Keratinocyte (primary cell): ENCODE measurements at regions not wholly inside any gene's neighbourhood (a gene's known extent, or its start where the extent isn't known, plus 50 kb on each side); places are given as distances from the start of the nearest gene placed in this dataset.

ENCODE experiments used
- DNase-seq: peaks from one replicate; pipeline ENCODE4 v3.0.0-alpha.2; 2011; ENCODE audit warnings: low read depth, missing footprints, low spot score
- FAIRE-seq: peaks from 2 replicates; lab custom pipeline; 2011; peaks lifted over from hg19 to GRCh38; lab: Jason Lieb, UNC
- H2AFZ ChIP-seq: 2 replicates; pipeline ENCODE4 v1.6.0; 2012; ENCODE audit warnings: low read length, control low read depth, inconsistent platforms; ENCODE audit not compliant: control insufficient read depth
- H3K27ac ChIP-seq: 2 replicates; pipeline ENCODE4 v1.5.1; 2011; ENCODE audit warnings: low read length; ENCODE audit not compliant: control insufficient read depth, insufficient read depth
- H3K27me3 ChIP-seq: 3 replicates; pipeline ENCODE4 v1.6.0; 2011; ENCODE audit warnings: low read length; ENCODE audit not compliant: control insufficient read depth, insufficient read depth; ENCODE audit errors: extremely low read depth
- H3K36me3 ChIP-seq, 2 experiments: 2 replicates in 1 of 2; 3 replicates in 1 of 2; pipeline ENCODE4 v1.5.1; 2011; ENCODE audit warnings: low read length in 2 of 2, mild to moderate bottlenecking in 1 of 2; ENCODE audit not compliant: control insufficient read depth in 2 of 2, insufficient read depth in 2 of 2; ENCODE audit errors: extremely low read depth in 1 of 2
- H3K4me1 ChIP-seq: 3 replicates; pipeline ENCODE4 v1.5.1; 2011; ENCODE audit warnings: low read length; ENCODE audit not compliant: control insufficient read depth, insufficient read depth; ENCODE audit errors: extremely low read depth
- H3K4me2 ChIP-seq: 3 replicates; pipeline ENCODE4 v1.6.0; 2011; ENCODE audit warnings: low read depth, low read length; ENCODE audit not compliant: control insufficient read depth, insufficient read depth; ENCODE audit errors: extremely low read depth
- H3K4me3 ChIP-seq, 3 experiments: fragments of 200-600 bp in 1 of 3; sonication (generic) in 1 of 3; 2 replicates in 2 of 3; 3 replicates in 1 of 3; pipeline ENCODE4 v1.5.1; 2011 to 2016; ENCODE audit warnings: low read length in 3 of 3, mild to moderate bottlenecking in 3 of 3, control low read depth in 2 of 3, inconsistent platforms in 1 of 3, low read depth in 1 of 3, mixed read lengths in 1 of 3, mixed run types in 1 of 3, moderate library complexity in 1 of 3; ENCODE audit not compliant: control insufficient read depth in 2 of 3, insufficient read depth in 2 of 3; ENCODE audit errors: extremely low read depth in 1 of 3
- H3K79me2 ChIP-seq: 2 replicates; pipeline ENCODE4 v1.6.0; 2012; ENCODE audit warnings: low read length; ENCODE audit not compliant: control insufficient read depth, insufficient read depth
- H3K9ac ChIP-seq: 3 replicates; pipeline ENCODE4 v1.6.0; 2011; ENCODE audit warnings: low read length; ENCODE audit not compliant: control insufficient read depth, insufficient read depth; ENCODE audit errors: extremely low read depth
- H3K9me1 ChIP-seq: 3 replicates; pipeline ENCODE4 v1.6.0; 2011; ENCODE audit warnings: low read length; ENCODE audit not compliant: control insufficient read depth, insufficient read depth; ENCODE audit errors: extremely low read depth
- H3K9me3 ChIP-seq: 2 replicates; pipeline ENCODE4 v1.5.1; 2012; ENCODE audit warnings: low read depth, low read length; ENCODE audit not compliant: control insufficient read depth
- H4K20me1 ChIP-seq: 3 replicates; pipeline ENCODE4 v1.6.0; 2011; ENCODE audit warnings: low read length; ENCODE audit not compliant: control insufficient read depth, insufficient read depth; ENCODE audit errors: extremely low read depth
- EZH2 ChIP-seq: IDR thresholded peaks from one replicate; pipeline ENCODE4 v1.6.1; 2012; ENCODE audit warnings: inconsistent platforms, mild to moderate bottlenecking, low read length, moderate library complexity
- dilution Hi-C: fragments of 300-500 bp; cut with MboI; formaldehyde crosslinking; loops from one replicate; pipeline ENCODE4 v1.7.0; 2020; ENCODE audit warnings: low sequenced_read_pairs; ENCODE audit not compliant: extremely low pct_ligation_motif_present
- TF ChIP-seq, protein P1 (sequence below), 3 experiments: IDR thresholded peaks in 1 of 3; conservative IDR thresholded peaks in 1 of 3; optimal IDR thresholded peaks in 1 of 3; 2 replicates in 2 of 3; 3 replicates in 1 of 3; pipeline versions ENCODE3 to v1.5.1; 2011; ENCODE audit warnings: low read length in 3 of 3, mild to moderate bottlenecking in 3 of 3, moderate library complexity in 2 of 3, control low read depth in 1 of 3, inconsistent platforms in 1 of 3; ENCODE audit not compliant: insufficient read depth in 2 of 3; ENCODE audit errors: extremely low read depth in 1 of 3

DNA sequence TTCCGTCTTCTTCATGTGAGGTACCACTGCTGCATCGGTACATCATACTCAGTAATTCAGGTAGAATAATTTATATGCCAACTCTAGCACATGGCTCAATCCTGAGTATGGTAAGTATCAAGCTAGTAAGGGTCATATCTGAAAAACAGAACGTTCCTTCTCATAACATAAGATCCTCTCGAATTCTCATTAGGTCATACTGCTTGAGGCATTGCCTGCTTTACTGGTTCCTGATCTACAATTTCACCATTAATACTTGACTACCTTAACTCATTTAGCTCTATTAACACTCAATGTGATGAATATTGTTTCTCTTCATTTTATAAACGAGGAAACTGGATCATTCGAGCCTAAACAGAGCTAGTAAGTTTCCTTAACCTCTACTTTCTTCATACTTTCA is 871.6 kb downstream of the BRINP3 start:
- Histone ChIP-seq H3K79me2 (no peaks in the 10 kb centered on the region), H3K9me1 (no peaks in the 10 kb centered on the region), H3K36me3 (no peaks in the 10 kb centered on the region), H3K9me3 (no peaks in the 10 kb centered on the region), H4K20me1 (no peaks in the 10 kb centered on the region), H2AFZ (no peak overlapping the region), H3K4me1 (no peaks in the 10 kb centered on the region), H3K4me3 (no peak overlapping the region), H3K4me2 (no peak overlapping the region), H3K27ac (no peak overlapping the region), H3K27me3 (no peaks in the 10 kb centered on the region), H3K9ac (no peak overlapping the region)
- no peak for FAIRE-seq
- TF ChIP-seq, protein P1, sequence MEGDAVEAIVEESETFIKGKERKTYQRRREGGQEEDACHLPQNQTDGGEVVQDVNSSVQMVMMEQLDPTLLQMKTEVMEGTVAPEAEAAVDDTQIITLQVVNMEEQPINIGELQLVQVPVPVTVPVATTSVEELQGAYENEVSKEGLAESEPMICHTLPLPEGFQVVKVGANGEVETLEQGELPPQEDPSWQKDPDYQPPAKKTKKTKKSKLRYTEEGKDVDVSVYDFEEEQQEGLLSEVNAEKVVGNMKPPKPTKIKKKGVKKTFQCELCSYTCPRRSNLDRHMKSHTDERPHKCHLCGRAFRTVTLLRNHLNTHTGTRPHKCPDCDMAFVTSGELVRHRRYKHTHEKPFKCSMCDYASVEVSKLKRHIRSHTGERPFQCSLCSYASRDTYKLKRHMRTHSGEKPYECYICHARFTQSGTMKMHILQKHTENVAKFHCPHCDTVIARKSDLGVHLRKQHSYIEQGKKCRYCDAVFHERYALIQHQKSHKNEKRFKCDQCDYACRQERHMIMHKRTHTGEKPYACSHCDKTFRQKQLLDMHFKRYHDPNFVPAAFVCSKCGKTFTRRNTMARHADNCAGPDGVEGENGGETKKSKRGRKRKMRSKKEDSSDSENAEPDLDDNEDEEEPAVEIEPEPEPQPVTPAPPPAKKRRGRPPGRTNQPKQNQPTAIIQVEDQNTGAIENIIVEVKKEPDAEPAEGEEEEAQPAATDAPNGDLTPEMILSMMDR (optimal IDR thresholded peaks at IDR 0.05 in 1 of 3, IDR thresholded peaks at IDR 0.05 in 1 of 3, conservative IDR thresholded peaks at IDR 0.05 in 1 of 3; ENCODE audit: extremely low read depth in 1 of 3, insufficient read depth in 2 of 3, low read length in 3 of 3): no peak
- DNase-seq: no peak
- dilution Hi-C loops: no loop called here

DNA sequence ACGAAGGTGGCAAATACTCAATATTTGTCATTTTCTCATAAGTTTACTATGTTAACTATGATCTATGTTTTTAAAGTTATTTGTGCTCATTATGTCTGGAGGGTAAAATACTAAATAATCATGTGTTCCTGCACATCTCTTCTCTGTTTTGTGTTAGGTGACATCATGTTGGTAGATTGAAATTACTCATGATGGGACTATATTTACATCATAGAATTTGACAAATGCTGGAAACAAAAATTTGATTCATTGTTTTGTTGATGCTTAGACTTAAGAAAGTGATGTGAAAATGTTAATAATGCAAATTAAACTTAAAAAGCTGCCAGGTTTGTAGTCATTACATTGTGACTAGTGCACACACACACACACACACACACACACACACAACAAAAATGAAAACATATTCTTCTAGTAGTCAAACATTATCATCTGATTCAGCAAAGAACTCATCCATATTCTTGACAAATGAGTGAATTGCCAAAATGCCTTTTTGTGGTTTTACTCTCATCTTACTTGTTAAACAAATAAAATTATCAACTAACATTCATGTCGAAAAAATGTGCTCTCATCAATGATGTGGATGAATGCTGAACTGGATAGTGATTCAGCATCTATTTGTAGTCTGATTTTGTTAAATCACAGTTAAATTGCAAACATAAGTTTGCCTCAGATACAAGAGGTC is 870.7 kb downstream of the BRINP3 start:
- dilution Hi-C loops: no loop called here
- Histone ChIP-seq H3K4me1 (no peaks in the 10 kb centered on the region), H3K4me3 (no peak overlapping the region), H3K4me2 (no peak overlapping the region), H3K9ac (no peak overlapping the region), H3K79me2 (no peaks in the 10 kb centered on the region), H2AFZ (no peak overlapping the region), H3K27ac (no peak overlapping the region), H3K9me3 (no peaks in the 10 kb centered on the region), H3K9me1 (no peaks in the 10 kb centered on the region), H3K27me3 (no peaks in the 10 kb centered on the region), H4K20me1 (no peaks in the 10 kb centered on the region), H3K36me3 (no peaks in the 10 kb centered on the region)
- TF ChIP-seq, protein P1 (optimal IDR thresholded peaks at IDR 0.05 in 1 of 3, IDR thresholded peaks at IDR 0.05 in 1 of 3, conservative IDR thresholded peaks at IDR 0.05 in 1 of 3; ENCODE audit: extremely low read depth in 1 of 3, insufficient read depth in 2 of 3, low read length in 3 of 3): no peak
- no peak for TF ChIP-seq EZH2
- FAIRE-seq (peak; percentile 5), DNase-seq (no peak)
